ENCODE measurements at regions not wholly inside any gene's neighbourhood (a gene's known extent, or its start where the extent isn't known, plus 50 kb on each side); places are given as distances from the start of the nearest gene placed in this dataset.

GRCh38 chr19:21626924-21627697 lies 121.7 kb downstream of the ZNF429 start:
- TF ChIP-seq CTCF (conservative IDR thresholded peaks at IDR 0.05) (no peak), EZH2 (IDR thresholded peaks at IDR 0.05; ENCODE audit: low read depth) (no peak)

Data from PC-9 (cell line).